Endothelial cell of umbilical vein (primary cell): ENCODE measurements at regions not wholly inside any gene's neighbourhood (a gene's known extent, or its start where the extent isn't known, plus 50 kb on each side); places are given as distances from the start of the nearest gene placed in this dataset.

Experiments used
- CTCF ChIP-seq, 2 donors: IDR thresholded peaks; 1 replicate in 1 of 2; 2 replicates in 1 of 2; pipeline ENCODE4 v1.5.1; 2011; ENCODE audit warnings: low read length in 2 of 2, mild to moderate bottlenecking in 2 of 2, moderate library complexity in 2 of 2, control low read depth in 1 of 2, inconsistent platforms in 1 of 2, low read depth in 1 of 2; ENCODE audit not compliant: insufficient read depth in 1 of 2; ENCODE audit errors: extremely low read depth in 1 of 2
- EZH2 ChIP-seq: IDR thresholded peaks from 2 replicates; pipeline ENCODE4 v1.6.1; 2012; ENCODE audit warnings: borderline replicate concordance, low read depth, mild to moderate bottlenecking, moderate library complexity, low read length, inconsistent platforms; ENCODE audit not compliant: severe bottlenecking
- FOS ChIP-seq: IDR thresholded peaks from 2 replicates; pipeline ENCODE4 v1.6.1; 2011; ENCODE audit warnings: mild to moderate bottlenecking, low read length, moderate library complexity, borderline replicate concordance; ENCODE audit not compliant: insufficient read depth
- POLR2AphosphoS5 ChIP-seq: IDR thresholded peaks from 2 replicates; pipeline ENCODE4 v1.6.1; 2012; ENCODE audit warnings: low read depth, mild to moderate bottlenecking, control low read depth, low read length, moderate library complexity; ENCODE audit not compliant: insufficient read depth

DNA sequence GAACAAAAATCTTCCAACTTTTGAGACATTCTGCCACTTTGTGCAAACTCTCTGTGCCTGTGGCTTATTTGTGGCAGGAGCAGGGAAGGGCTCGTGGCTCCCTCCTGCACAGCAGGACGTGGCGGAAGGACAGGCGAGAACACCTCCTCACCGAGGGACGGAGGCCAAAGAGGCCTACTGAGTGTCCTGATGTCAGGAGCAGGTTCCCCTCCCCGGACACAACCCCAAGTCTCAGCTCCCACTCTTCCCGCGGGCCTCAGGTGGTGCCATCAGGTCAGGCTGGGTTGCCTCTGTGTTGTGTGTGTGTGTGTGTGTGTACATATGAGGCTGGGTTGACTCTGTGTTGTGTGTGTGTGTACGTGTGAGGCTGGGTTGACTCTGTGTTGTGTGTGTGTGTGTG lies 136.8 kb upstream of the LPCAT1 start:
- TF ChIP-seq CTCF (IDR thresholded peaks at IDR 0.05; ENCODE audit: extremely low read depth in 1 of 2, insufficient read depth in 1 of 2, low read depth in 1 of 2, low read length in 2 of 2) (no peak), POLR2AphosphoS5 (no peak), EZH2 (no peak), FOS (no peak)
